HG03460 (cell line): ENCODE measurements at regions not wholly inside any gene's neighbourhood (a gene's known extent, or its start where the extent isn't known, plus 50 kb on each side); places are given as distances from the start of the nearest gene placed in this dataset.

Experiments
- ATAC-seq: cut with Tn5 transposase; IDR thresholded peaks from one replicate; pipeline ENCODE4 v1.9.1; 2021; ENCODE audit not compliant: unreplicated experiment

- no peak for ATAC-seq
These were observed 203.7 kb upstream of the ZC3H12A start for GRCh38 chr1:37270639-37271038.

GRCh38 chr1:37272626-37273025 is 201.8 kb upstream of the ZC3H12A start:
- ATAC-seq = no peak

GRCh38 chr1:37274486-37274885 is 199.9 kb upstream of the ZC3H12A start:
- ATAC-seq = no peak

GRCh38 chr1:37274938-37275631 is 199.3 kb upstream of the ZC3H12A start:
- ATAC-seq = no peak

GRCh38 chr1:37277366-37277765 is 197.0 kb upstream of the ZC3H12A start:
- ATAC-seq = no peak

- ATAC-seq = no peak
These were observed 193.0 kb upstream of the ZC3H12A start for GRCh38 chr1:37281354-37281753.

- no peak for ATAC-seq
These were observed 191.6 kb upstream of the ZC3H12A start for GRCh38 chr1:37282764-37283163.

GRCh38 chr1:37284053-37284452 is 190.3 kb upstream of the ZC3H12A start:
- no peak for ATAC-seq

- ATAC-seq = no peak
These were observed 187.5 kb upstream of the ZC3H12A start for GRCh38 chr1:37286881-37287280.

GRCh38 chr1:37288900-37289299 is 185.5 kb upstream of the ZC3H12A start:
- ATAC-seq = peak; percentile 97

- no peak for ATAC-seq
These were observed 183.7 kb upstream of the ZC3H12A start for GRCh38 chr1:37290718-37291117.

- ATAC-seq = no peak
These were observed 181.6 kb upstream of the ZC3H12A start for GRCh38 chr1:37292789-37293188.

GRCh38 chr1:37294096-37294495 is 180.3 kb upstream of the ZC3H12A start:
- no peak for ATAC-seq

GRCh38 chr1:37294529-37294928 is 179.9 kb upstream of the ZC3H12A start:
- ATAC-seq = no peak

GRCh38 chr1:37298769-37299168 is 175.6 kb upstream of the ZC3H12A start:
- ATAC-seq = no peak

- ATAC-seq = no peak
These were observed 175.2 kb upstream of the ZC3H12A start for GRCh38 chr1:37299216-37299615.

GRCh38 chr1:37303884-37304574 is 170.4 kb upstream of the ZC3H12A start:
- ATAC-seq = no peak

GRCh38 chr1:37305108-37305507 is 169.3 kb upstream of the ZC3H12A start:
- ATAC-seq = no peak

- ATAC-seq = no peak
These were observed 168.5 kb upstream of the ZC3H12A start for GRCh38 chr1:37305841-37306240.

- ATAC-seq = no peak
These were observed 167.9 kb upstream of the ZC3H12A start for GRCh38 chr1:37306461-37306860.

- no peak for ATAC-seq
These were observed 167.5 kb upstream of the ZC3H12A start for GRCh38 chr1:37306871-37307270.

- no peak for ATAC-seq
These were observed 166.1 kb upstream of the ZC3H12A start for GRCh38 chr1:37308031-37308960.
